ENCODE measurements at regions not wholly inside any gene's neighbourhood (a gene's known extent, or its start where the extent isn't known, plus 50 kb on each side); places are given as distances from the start of the nearest gene placed in this dataset.
A peak's percentile ranks its signal among the peaks of the same experiment; 100 is the strongest.

- TF ChIP-seq EZH2 (IDR thresholded peaks at IDR 0.05; ENCODE audit: low read depth), result no peak
- no peak for TF ChIP-seq CTCF (conservative IDR thresholded peaks at IDR 0.05)
- Histone ChIP-seq H3K4me3 (no peak overlapping the region), H3K4me1 (replicated peaks; ENCODE audit: insufficient read depth) (no peaks in the 10 kb centered on the region), H3K79me2 (ENCODE audit: low read depth) (no peaks in the 10 kb centered on the region), H3K36me3 (ENCODE audit: low read depth) (no peaks in the 10 kb centered on the region), H3K9me3 (ENCODE audit: insufficient read depth, low read depth) (no peaks in the 10 kb centered on the region), H3K27me3 (ENCODE audit: insufficient read depth, low read depth) (no peaks in the 10 kb centered on the region), H3F3A (ENCODE audit: insufficient read depth, low read depth) (no peaks in the 10 kb centered on the region), H2AFZ (peak overlapping the region; percentile 39; the same call in 1 of the 2 replicates), H3K4me2 (no peak overlapping the region), H3K9me2 (ENCODE audit: insufficient read depth) (peaks cover 5% of the 10 kb centered on the region; the same call in 1 of the 2 replicates), H3K27ac (no peak overlapping the region), H4K20me1 (ENCODE audit: insufficient read depth) (no peaks in the 10 kb centered on the region)
- POLR2A ChIA-PET (ENCODE audit: unreplicated experiment), result no interaction called here
- CTCF ChIA-PET, result no interaction called here
- DNase-seq, result no peak
- intact Hi-C loops (cut with micrococcal nuclease; ENCODE audit: unreplicated experiment), result no loop called here
- BruUV-seq (replicated peaks), result no TSS peak
Observed at GRCh38 chr1:198001776-198002408, 84.7 kb downstream of the LHX9 start.

GRCh38 chr1:198003468-198003867 is 86.3 kb downstream of the LHX9 start:
- no TSS peak for BruUV-seq (replicated peaks)
- H3K4me1 ChIP-seq (replicated peaks; ENCODE audit: insufficient read depth), result no peaks in the 10 kb centered on the region
- TF ChIP-seq CTCF (conservative IDR thresholded peaks at IDR 0.05), result no peak
- TF ChIP-seq EZH2 (IDR thresholded peaks at IDR 0.05; ENCODE audit: low read depth), result no peak
- H3K9me2 ChIP-seq (ENCODE audit: insufficient read depth), result peaks cover 4% of the 10 kb centered on the region; the same call in 1 of the 2 replicates
- H3K79me2 ChIP-seq (ENCODE audit: low read depth), result no peaks in the 10 kb centered on the region
- no peak for DNase-seq
- no peak overlapping the region for H3K4me3 ChIP-seq
- ChIA-PET CTCF (no interaction called here), POLR2A (ENCODE audit: unreplicated experiment) (no interaction called here)
- H2AFZ ChIP-seq, result no peak overlapping the region
- H3K27ac ChIP-seq, result no peak overlapping the region
- H4K20me1 ChIP-seq (ENCODE audit: insufficient read depth), result no peaks in the 10 kb centered on the region
- H3K4me2 ChIP-seq, result no peak overlapping the region
- H3K36me3 ChIP-seq (ENCODE audit: low read depth), result no peaks in the 10 kb centered on the region
- H3F3A ChIP-seq (ENCODE audit: insufficient read depth, low read depth), result no peaks in the 10 kb centered on the region
- intact Hi-C loops (cut with micrococcal nuclease; ENCODE audit: unreplicated experiment), result no loop called here
- H3K27me3 ChIP-seq (ENCODE audit: insufficient read depth, low read depth), result no peaks in the 10 kb centered on the region
- H3K9me3 ChIP-seq (ENCODE audit: insufficient read depth, low read depth), result no peaks in the 10 kb centered on the region

- no peak for DNase-seq
- Histone ChIP-seq H3K9me3 (ENCODE audit: insufficient read depth, low read depth) (no peaks in the 10 kb centered on the region; the same call in none of the 2 replicates), H3K36me3 (ENCODE audit: low read depth) (no peaks in the 10 kb centered on the region), H3K79me2 (ENCODE audit: low read depth) (no peaks in the 10 kb centered on the region), H3K9me2 (ENCODE audit: insufficient read depth) (no peaks in the 10 kb centered on the region), H3K27me3 (ENCODE audit: insufficient read depth, low read depth) (no peaks in the 10 kb centered on the region), H3K27ac (no peak overlapping the region), H2AFZ (no peak overlapping the region), H3K4me2 (no peak overlapping the region), H3K4me3 (no peak overlapping the region), H3F3A (ENCODE audit: insufficient read depth, low read depth) (no peaks in the 10 kb centered on the region), H4K20me1 (ENCODE audit: insufficient read depth) (no peaks in the 10 kb centered on the region), H3K4me1 (replicated peaks; ENCODE audit: insufficient read depth) (no peaks in the 10 kb centered on the region)
- TF ChIP-seq EZH2 (IDR thresholded peaks at IDR 0.05; ENCODE audit: low read depth) (no peak), CTCF (conservative IDR thresholded peaks at IDR 0.05) (no peak)
- ChIA-PET POLR2A (ENCODE audit: unreplicated experiment) (no interaction called here), CTCF (no interaction called here)
- BruUV-seq (replicated peaks), result no TSS peak
- intact Hi-C loops (cut with micrococcal nuclease; ENCODE audit: unreplicated experiment), result no loop called here
Observed at GRCh38 chr1:198007011-198007410, 89.8 kb downstream of the LHX9 start.

Data from PC-9 (cell line).